Ishikawa (cell line): ENCODE measurements at regions not wholly inside any gene's neighbourhood (a gene's known extent, or its start where the extent isn't known, plus 50 kb on each side); places are given as distances from the start of the nearest gene placed in this dataset.

Source experiments
- EP300 ChIP-seq: IDR thresholded peaks from 2 replicates; pipeline ENCODE4 v1.6.1; 2012; ENCODE audit warnings: borderline replicate concordance
- RAD21 ChIP-seq: IDR thresholded peaks from 2 replicates; pipeline ENCODE4 v1.6.1; 2012; ENCODE audit warnings: low read depth
- YY1 ChIP-seq: IDR thresholded peaks from 2 replicates; pipeline ENCODE4 v1.6.1; 2012; ENCODE audit warnings: low read depth
- ZBTB7A ChIP-seq: IDR thresholded peaks from 2 replicates; pipeline ENCODE4 v1.6.1; 2012; ENCODE audit warnings: low read depth
- TF ChIP-seq, protein P1 (sequence below): IDR thresholded peaks from 2 replicates; pipeline ENCODE4 v1.6.1; 2012
- TF ChIP-seq, protein P2 (sequence below): IDR thresholded peaks from 2 replicates; pipeline ENCODE4 v1.6.1; 2012; ENCODE audit warnings: low read depth, mild to moderate bottlenecking

DNA sequence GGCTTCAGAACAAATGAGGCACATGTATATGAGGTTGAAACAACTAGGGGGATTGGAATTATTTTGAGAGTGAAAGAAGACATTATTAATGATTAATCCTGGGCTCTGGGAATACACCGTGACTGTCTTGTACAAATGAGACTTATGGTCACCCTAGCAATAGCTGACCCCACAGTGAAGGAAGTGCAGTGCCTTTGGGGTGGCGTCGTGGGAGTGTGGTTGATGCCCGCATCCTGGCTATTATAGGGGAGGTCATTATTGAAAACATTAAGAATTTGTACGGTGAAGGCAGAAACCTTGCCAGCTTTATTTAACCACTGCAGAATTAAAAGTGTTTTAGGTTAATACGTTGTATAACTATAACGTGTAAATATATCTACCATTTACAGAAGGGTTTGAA lies 296.7 kb downstream of the CYRIA start:
- TF ChIP-seq EP300 = no peak
- no peak for TF ChIP-seq RAD21
- TF ChIP-seq, protein P1, sequence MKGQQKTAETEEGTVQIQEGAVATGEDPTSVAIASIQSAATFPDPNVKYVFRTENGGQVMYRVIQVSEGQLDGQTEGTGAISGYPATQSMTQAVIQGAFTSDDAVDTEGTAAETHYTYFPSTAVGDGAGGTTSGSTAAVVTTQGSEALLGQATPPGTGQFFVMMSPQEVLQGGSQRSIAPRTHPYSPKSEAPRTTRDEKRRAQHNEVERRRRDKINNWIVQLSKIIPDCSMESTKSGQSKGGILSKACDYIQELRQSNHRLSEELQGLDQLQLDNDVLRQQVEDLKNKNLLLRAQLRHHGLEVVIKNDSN = no peak
- no peak for TF ChIP-seq ZBTB7A
- TF ChIP-seq, protein P2, sequence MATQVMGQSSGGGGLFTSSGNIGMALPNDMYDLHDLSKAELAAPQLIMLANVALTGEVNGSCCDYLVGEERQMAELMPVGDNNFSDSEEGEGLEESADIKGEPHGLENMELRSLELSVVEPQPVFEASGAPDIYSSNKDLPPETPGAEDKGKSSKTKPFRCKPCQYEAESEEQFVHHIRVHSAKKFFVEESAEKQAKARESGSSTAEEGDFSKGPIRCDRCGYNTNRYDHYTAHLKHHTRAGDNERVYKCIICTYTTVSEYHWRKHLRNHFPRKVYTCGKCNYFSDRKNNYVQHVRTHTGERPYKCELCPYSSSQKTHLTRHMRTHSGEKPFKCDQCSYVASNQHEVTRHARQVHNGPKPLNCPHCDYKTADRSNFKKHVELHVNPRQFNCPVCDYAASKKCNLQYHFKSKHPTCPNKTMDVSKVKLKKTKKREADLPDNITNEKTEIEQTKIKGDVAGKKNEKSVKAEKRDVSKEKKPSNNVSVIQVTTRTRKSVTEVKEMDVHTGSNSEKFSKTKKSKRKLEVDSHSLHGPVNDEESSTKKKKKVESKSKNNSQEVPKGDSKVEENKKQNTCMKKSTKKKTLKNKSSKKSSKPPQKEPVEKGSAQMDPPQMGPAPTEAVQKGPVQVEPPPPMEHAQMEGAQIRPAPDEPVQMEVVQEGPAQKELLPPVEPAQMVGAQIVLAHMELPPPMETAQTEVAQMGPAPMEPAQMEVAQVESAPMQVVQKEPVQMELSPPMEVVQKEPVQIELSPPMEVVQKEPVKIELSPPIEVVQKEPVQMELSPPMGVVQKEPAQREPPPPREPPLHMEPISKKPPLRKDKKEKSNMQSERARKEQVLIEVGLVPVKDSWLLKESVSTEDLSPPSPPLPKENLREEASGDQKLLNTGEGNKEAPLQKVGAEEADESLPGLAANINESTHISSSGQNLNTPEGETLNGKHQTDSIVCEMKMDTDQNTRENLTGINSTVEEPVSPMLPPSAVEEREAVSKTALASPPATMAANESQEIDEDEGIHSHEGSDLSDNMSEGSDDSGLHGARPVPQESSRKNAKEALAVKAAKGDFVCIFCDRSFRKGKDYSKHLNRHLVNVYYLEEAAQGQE = no peak
- no peak for TF ChIP-seq YY1
